ENCODE measurements at regions not wholly inside any gene's neighbourhood (a gene's known extent, or its start where the extent isn't known, plus 50 kb on each side); places are given as distances from the start of the nearest gene placed in this dataset.

DNA sequence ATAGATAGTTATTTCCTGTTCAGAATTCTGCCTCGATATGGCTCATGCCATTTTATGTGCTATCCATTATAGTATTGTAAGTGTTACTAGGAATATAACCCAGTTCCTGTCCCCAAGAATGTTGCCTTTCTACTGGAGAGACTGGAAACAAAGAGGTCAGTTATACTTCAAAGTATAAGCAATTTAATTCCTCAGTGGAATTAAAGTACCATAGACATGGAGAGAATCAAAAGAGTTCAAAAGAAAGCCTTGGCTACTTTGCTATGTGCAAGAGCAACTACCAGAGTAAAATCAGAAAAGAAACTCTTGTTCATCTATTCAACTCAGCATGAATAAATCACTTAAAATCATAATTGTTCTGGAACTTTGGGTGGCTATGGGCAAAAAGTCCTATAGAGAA is 173.2 kb upstream of the EEA1 start:
- DNase-seq (ENCODE audit: low read depth in 3 of 3, low spot score in 1 of 3): no peak

GRCh38 chr12:93102744-93103143 is 173.6 kb upstream of the EEA1 start:
- no peak for DNase-seq (ENCODE audit: low read depth in 3 of 3, low spot score in 1 of 3)

- no peak for DNase-seq (ENCODE audit: low read depth in 3 of 3, low spot score in 1 of 3)
These were observed 174.1 kb upstream of the EEA1 start for GRCh38 chr12:93103154-93103553.

GRCh38 chr12:93104535-93104934 is 175.4 kb upstream of the EEA1 start:
- no peak for DNase-seq (ENCODE audit: low read depth in 3 of 3, low spot score in 1 of 3)

DNA sequence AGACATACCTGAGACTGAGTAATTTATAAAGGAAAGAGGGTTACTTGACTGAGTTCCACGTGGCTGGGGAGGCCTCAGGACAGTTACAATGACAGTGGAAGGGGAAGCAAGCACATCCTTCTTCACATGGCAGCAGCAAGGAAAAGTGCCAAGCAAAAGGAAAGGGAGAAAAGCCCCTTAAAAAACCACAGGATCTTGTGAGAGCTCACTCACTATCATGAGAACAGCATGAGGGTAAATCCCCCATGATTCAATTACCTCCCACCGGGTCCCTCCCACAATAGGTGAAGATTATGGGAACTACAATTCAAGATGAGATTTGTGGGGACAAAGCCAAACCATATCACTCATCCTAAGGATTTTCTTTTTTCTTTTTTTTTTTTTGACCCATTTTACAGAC is 177.8 kb upstream of the EEA1 start:
- no peak for DNase-seq (ENCODE audit: low read depth in 3 of 3, low spot score in 1 of 3)

DNA sequence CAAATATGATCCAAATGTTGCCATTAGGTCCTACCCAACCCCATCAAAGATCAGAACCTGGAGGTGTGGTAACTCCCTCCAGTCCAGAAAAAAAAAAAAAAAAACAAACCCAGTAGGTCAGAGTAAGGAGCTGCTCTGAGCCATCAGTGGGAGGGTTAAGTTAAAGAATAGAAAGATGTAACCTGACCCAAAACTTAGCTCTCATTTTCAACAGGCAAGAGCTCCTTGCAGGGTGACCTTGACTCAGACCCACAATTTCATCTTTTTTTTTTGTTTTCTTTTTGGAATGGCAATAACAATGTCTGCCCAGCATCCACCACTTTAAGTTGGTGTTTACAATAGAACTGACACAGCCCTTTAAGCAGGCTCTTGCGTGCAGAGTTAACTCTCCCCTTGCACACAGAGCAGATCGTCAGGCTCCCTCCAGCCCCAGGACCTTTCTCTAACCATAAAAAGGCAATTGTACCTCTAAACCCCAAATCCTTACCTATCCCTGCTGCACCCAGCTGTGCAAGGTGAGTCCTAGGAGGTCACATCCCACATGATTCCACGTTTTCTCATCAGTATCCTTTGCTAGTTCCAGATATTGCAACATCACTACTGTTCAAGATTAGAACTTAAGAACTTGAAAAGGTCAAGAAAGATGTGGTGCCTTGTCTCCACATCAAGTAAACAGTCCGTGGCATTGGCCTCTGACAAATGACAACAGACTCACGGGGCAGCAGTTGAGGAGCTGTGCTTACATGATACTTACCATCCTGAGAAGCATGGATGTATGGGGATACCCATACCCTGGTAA is 178.6 kb upstream of the EEA1 start:
- DNase-seq (ENCODE audit: low read depth in 3 of 3, low spot score in 1 of 3): no peak

GRCh38 chr12:93108985-93109384 is 179.9 kb upstream of the EEA1 start:
- no peak for DNase-seq (ENCODE audit: low read depth in 3 of 3, low spot score in 1 of 3)

- peak in 1 of 3 donors; percentile 6 for DNase-seq (ENCODE audit: low read depth in 3 of 3, low spot score in 1 of 3)
These were observed 180.6 kb upstream of the EEA1 start for GRCh38 chr12:93109551-93110203.

GRCh38 chr12:93111773-93112172 is 182.7 kb upstream of the EEA1 start:
- no peak for DNase-seq (ENCODE audit: low read depth in 3 of 3, low spot score in 1 of 3)

DNA sequence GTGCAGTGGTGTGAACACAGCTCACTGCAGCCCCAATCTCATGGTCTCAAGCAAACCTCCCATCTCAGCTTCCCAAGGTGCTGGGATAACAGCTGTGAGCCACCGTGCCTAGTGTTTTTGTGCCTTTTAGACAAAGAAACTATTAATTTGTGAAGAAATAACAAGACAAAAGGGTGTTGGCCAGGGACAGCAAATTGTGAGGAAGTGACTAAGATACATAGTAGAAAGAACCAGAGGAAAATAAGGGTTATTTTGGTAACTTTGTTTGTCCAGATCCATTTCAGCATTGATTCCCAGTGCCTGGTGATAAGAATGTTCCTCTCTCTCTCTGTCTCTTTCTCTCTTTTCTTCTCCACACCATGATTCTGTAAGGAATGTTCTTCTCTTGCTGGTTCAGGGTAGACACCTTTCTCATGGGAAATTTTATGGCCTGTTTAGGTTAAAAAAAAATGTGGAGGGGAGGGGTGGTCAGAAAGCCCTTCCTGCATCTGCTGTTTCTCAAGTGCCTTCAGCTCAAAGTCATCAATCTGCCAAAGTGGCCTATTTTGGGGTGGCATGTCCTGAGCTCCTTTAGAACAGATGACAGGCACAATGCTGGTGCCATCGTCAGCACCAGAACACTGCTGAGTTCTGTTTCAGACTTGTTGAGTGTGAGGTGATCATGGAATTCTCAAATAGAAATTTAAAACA is 184.4 kb upstream of the EEA1 start:
- DNase-seq (ENCODE audit: low read depth in 3 of 3, low spot score in 1 of 3): no peak

- no peak for DNase-seq (ENCODE audit: low read depth in 3 of 3, low spot score in 1 of 3)
These were observed 186.1 kb upstream of the EEA1 start for GRCh38 chr12:93115198-93115601.

DNA sequence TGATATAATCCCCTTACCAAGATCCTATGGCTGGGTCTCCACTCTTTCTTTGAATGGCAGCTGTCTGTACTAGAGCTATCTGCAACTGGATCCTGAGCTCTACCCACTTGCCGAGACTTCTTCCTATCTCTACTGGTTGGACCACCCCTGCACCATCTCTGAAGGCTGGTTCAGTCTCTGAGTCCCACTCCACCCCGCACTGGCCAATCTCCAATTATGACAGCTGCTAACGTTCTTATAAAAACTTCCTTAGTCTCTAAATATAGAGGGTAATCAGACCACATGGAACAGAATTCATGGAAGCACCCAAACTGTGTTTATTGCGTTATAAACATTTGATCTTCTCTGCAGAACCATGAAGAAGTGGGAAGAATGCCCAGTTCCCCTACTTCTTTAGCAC is 186.6 kb upstream of the EEA1 start:
- DNase-seq (ENCODE audit: low read depth in 3 of 3, low spot score in 1 of 3): no peak

DNA sequence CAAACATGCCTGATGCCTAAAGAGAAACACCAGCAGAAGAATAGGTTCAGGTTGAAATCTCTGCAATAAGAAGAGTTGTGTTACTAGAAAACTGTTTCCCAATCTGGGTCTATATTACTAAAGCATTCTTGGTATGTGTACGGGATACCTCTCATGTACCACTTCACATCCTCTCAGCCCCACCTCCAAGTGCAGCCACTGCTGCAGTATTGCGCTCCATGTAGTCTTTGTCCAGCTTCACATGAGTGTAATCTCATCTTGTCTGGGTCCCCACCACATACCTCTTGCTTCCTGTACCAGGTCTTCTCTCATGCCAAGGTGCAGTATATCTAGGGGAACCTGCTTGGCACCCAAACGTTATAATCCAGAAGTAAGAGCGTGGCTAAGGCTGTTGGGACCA is 187.5 kb upstream of the EEA1 start:
- DNase-seq (ENCODE audit: low read depth in 3 of 3, low spot score in 1 of 3): no peak

DNA sequence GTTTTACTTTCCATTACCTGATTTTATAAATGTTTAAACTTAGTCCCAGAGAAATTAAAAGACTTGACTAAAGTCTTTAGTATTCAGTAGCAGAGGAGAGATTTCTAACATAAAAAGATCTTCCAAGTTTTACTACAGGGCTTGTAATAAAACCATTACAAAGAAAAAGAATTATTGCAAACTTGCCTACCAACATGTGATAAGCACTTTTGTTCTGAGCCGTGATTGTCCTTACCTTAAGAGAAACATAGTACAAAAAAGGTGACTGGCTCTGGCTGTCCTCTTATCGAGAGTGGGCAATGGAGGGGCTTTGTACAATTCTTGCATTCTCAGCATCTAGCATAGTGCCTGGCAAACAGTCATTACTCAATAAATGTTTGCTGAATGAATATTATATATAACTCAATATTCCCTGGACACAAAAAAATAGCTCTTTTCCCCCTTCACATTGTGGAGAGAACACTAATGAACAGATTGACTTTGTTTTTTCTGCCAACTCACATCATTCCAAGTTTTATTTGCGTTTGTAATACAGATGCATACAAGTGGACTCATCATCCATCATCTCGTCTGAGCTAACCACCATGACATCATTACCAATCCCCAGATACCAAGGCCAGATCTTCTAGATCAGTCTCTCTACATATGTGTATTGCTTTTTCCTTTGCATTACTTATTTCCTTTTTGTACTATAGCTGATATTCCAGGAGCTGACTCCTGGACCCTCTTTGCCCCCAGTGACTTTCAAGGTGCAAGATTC is 192.8 kb upstream of the EEA1 start:
- no peak for DNase-seq (ENCODE audit: low read depth in 3 of 3, low spot score in 1 of 3)

- no peak for DNase-seq (ENCODE audit: low read depth in 3 of 3, low spot score in 1 of 3)
These were observed 193.5 kb upstream of the EEA1 start for GRCh38 chr12:93122569-93123091.

DNA sequence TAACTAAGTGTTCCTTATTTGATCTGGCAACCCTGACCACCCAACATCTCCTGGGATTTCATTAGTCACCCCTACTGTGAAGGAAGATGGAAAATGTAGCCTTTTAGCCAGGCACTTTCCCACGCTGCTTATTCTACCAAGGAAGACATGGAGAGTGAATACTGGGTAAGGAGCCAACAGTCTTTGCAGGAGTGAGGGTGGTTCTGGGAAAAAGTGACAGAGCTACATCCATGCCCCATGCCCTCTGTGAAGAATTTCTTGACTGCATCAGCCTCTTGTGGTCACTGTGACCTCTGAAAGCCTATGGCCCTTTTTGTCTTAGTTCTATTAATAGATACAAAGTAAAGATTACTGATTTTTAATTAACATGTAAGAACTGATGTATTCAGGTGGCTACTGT is 196.0 kb upstream of the EEA1 start:
- DNase-seq (ENCODE audit: low read depth in 3 of 3, low spot score in 1 of 3): no peak

DNA sequence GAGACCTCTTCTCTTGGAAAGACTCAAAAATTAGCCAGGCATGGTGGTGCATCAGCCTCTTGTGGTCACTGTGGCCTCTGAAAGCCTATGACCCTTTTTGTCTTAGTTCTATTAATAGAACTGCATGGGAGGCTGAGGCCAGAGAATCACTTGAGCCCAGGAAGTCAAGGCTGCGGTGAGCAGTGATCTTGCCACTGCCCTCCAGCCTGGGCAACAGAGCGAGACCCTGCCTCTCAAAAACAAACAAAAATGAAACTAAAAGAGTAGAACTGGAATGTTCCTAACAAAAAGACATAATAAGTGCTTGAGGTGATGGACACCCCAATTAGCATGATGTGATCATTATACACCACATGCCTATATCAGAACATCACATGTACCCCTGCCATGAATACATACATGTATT is 197.0 kb upstream of the EEA1 start:
- no peak for DNase-seq (ENCODE audit: low read depth in 3 of 3, low spot score in 1 of 3)

DNA sequence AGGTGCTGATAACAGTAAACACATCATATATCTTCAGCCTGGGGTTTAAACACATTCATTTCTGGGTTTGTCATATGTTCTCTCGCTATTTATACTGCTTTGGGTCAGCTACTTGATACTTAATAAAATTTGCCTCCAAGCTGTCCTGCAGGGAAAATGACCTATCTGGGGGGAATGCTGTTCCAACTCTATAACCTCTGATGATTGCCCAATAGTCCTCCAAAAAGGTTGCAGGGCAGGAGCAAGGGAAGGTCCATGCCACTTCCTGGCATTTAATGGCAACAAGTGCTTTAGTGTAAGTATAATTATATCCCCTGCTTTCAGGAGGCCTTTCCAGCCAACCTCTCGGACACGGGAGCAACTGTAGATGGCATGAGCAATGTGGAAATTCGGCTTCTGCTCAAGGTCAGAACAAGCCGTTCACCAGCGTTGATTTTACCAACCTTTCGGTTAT is 198.0 kb upstream of the EEA1 start:
- DNase-seq (ENCODE audit: low read depth in 3 of 3, low spot score in 1 of 3): no peak

DNA sequence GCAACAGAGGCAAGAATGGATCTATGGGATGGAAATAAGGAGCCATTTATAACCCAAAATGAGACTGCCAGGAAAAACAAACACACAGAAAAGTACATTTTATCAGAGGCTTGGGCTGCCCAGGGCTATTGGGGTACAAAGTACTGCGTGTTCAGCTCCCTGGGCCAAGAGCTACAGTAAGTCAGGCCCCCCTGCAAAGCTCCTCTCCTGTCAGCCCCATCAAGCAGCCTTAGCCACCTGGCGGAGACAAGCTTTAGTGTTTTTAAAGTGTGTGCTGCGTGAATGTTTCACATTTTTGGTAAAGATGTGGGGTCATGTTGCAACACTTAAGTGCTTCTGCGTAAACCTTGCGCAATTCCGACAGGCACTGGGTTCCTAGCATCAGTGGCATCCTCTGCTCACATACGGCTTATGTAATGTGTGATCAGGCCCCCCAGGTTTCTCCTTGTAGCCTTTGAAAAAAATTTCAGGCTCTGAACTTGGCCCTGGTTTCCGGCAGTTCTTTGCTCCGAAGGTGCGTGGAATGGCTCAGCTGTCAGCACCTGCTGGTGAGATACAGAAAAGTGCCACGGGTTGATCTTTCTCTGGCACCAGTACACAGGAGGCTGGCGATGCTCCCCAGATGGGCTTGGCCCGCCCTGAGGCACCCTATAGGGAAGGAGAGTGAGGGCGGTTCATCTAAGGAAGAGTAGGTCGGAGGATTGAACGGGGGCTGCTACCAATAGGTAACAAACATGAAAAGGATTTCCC is 198.7 kb upstream of the EEA1 start:
- no peak for DNase-seq (ENCODE audit: low read depth in 3 of 3, low spot score in 1 of 3)

- no peak for DNase-seq (ENCODE audit: low read depth in 3 of 3, low spot score in 1 of 3)
These were observed 199.2 kb upstream of the EEA1 start for GRCh38 chr12:93128332-93128707.
